ENCODE measurements at regions not wholly inside any gene's neighbourhood (a gene's known extent, or its start where the extent isn't known, plus 50 kb on each side); places are given as distances from the start of the nearest gene placed in this dataset.

- TF ChIP-seq, protein P1, sequence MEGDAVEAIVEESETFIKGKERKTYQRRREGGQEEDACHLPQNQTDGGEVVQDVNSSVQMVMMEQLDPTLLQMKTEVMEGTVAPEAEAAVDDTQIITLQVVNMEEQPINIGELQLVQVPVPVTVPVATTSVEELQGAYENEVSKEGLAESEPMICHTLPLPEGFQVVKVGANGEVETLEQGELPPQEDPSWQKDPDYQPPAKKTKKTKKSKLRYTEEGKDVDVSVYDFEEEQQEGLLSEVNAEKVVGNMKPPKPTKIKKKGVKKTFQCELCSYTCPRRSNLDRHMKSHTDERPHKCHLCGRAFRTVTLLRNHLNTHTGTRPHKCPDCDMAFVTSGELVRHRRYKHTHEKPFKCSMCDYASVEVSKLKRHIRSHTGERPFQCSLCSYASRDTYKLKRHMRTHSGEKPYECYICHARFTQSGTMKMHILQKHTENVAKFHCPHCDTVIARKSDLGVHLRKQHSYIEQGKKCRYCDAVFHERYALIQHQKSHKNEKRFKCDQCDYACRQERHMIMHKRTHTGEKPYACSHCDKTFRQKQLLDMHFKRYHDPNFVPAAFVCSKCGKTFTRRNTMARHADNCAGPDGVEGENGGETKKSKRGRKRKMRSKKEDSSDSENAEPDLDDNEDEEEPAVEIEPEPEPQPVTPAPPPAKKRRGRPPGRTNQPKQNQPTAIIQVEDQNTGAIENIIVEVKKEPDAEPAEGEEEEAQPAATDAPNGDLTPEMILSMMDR (IDR thresholded peaks at IDR 0.05) = no peak
- no peak for TF ChIP-seq POLR2A (IDR thresholded peaks at IDR 0.05)
- no peak for TF ChIP-seq EP300 (IDR thresholded peaks at IDR 0.05)
These were observed 183.9 kb downstream of the BARX1 start for GRCh38 chr9:93771276-93771675.
